ENCODE measurements at regions not wholly inside any gene's neighbourhood (a gene's known extent, or its start where the extent isn't known, plus 50 kb on each side); places are given as distances from the start of the nearest gene placed in this dataset.

- TF ChIP-seq ETS1 (IDR thresholded peaks at IDR 0.05) (no peak), JUNB (IDR thresholded peaks at IDR 0.05; ENCODE audit: unreplicated experiment) (no peak), ZNF331 (CRISPR knock-in tag; IDR thresholded peaks at IDR 0.05; ENCODE audit: low read depth) (no peak), EZH2 (IDR thresholded peaks at IDR 0.05; ENCODE audit: low read depth, unreplicated experiment) (no peak), CREB1 (CRISPR knock-in tag; IDR thresholded peaks at IDR 0.05; ENCODE audit: low read depth) (no peak)
- TF ChIP-seq, protein P1, sequence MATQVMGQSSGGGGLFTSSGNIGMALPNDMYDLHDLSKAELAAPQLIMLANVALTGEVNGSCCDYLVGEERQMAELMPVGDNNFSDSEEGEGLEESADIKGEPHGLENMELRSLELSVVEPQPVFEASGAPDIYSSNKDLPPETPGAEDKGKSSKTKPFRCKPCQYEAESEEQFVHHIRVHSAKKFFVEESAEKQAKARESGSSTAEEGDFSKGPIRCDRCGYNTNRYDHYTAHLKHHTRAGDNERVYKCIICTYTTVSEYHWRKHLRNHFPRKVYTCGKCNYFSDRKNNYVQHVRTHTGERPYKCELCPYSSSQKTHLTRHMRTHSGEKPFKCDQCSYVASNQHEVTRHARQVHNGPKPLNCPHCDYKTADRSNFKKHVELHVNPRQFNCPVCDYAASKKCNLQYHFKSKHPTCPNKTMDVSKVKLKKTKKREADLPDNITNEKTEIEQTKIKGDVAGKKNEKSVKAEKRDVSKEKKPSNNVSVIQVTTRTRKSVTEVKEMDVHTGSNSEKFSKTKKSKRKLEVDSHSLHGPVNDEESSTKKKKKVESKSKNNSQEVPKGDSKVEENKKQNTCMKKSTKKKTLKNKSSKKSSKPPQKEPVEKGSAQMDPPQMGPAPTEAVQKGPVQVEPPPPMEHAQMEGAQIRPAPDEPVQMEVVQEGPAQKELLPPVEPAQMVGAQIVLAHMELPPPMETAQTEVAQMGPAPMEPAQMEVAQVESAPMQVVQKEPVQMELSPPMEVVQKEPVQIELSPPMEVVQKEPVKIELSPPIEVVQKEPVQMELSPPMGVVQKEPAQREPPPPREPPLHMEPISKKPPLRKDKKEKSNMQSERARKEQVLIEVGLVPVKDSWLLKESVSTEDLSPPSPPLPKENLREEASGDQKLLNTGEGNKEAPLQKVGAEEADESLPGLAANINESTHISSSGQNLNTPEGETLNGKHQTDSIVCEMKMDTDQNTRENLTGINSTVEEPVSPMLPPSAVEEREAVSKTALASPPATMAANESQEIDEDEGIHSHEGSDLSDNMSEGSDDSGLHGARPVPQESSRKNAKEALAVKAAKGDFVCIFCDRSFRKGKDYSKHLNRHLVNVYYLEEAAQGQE (IDR thresholded peaks at IDR 0.05; ENCODE audit: unreplicated experiment): no peak
- TF ChIP-seq, protein P2, sequence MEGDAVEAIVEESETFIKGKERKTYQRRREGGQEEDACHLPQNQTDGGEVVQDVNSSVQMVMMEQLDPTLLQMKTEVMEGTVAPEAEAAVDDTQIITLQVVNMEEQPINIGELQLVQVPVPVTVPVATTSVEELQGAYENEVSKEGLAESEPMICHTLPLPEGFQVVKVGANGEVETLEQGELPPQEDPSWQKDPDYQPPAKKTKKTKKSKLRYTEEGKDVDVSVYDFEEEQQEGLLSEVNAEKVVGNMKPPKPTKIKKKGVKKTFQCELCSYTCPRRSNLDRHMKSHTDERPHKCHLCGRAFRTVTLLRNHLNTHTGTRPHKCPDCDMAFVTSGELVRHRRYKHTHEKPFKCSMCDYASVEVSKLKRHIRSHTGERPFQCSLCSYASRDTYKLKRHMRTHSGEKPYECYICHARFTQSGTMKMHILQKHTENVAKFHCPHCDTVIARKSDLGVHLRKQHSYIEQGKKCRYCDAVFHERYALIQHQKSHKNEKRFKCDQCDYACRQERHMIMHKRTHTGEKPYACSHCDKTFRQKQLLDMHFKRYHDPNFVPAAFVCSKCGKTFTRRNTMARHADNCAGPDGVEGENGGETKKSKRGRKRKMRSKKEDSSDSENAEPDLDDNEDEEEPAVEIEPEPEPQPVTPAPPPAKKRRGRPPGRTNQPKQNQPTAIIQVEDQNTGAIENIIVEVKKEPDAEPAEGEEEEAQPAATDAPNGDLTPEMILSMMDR (conservative IDR thresholded peaks at IDR 0.05; ENCODE audit: low read depth in 2 of 2): no peak
These were observed 205.0 kb upstream of the KRR1 start (continued) for GRCh38 chr12:75716291-75717025.

- no peaks in the 10 kb centered on the region for H3K79me2 ChIP-seq (replicated peaks; ENCODE audit: insufficient read depth)
- DNase-seq (ENCODE audit: low spot score) (no peak), ATAC-seq (no peak)
- H3K27me3 ChIP-seq (ENCODE audit: insufficient read depth): no peaks in the 10 kb centered on the region
- Mint-ChIP-seq H3K36me3 (ENCODE audit: low read depth) (no peaks in the 10 kb centered on the region), H3K27ac (no peak overlapping the region), H3K9me3 (no peaks in the 10 kb centered on the region), H3K4me3 (no peak overlapping the region), H3K4me1 (peaks cover 45% of the 10 kb centered on the region), H3K27me3 (ENCODE audit: insufficient read depth, low read depth, poor library complexity) (peaks cover 4% of the 10 kb centered on the region)
- H3K4me1 ChIP-seq (ENCODE audit: insufficient read depth): peaks cover 35% of the 10 kb centered on the region
- no peak overlapping the region for H3K4me3 ChIP-seq
- H3K4me2 ChIP-seq: no peak overlapping the region
- no peaks in the 10 kb centered on the region for H3K9me2 ChIP-seq (ENCODE audit: insufficient read depth)
- H3F3A ChIP-seq (replicated peaks; ENCODE audit: low read depth): 0 out of 2 replicates have a peak, but pooled peaks cover 4% of the 10 kb centered on the region
- no peaks in the 10 kb centered on the region for H3K36me3 ChIP-seq (ENCODE audit: insufficient read depth)
- H3K27ac ChIP-seq (ENCODE audit: low read depth): no peak overlapping the region
- H2AFZ ChIP-seq: no peak overlapping the region
- no peaks in the 10 kb centered on the region for H4K20me1 ChIP-seq (replicated peaks; ENCODE audit: insufficient read depth)
- TF ChIP-seq ZNF462 (CRISPR knock-in tag; IDR thresholded peaks at IDR 0.05) (no peak), ZNF331 (CRISPR knock-in tag; IDR thresholded peaks at IDR 0.05; ENCODE audit: low read depth) (no peak), NANOG (IDR thresholded peaks at IDR 0.05; ENCODE audit: borderline replicate concordance) (no peak), STAT1 (IDR thresholded peaks at IDR 0.05; ENCODE audit: unreplicated experiment) (no peak), ETS1 (IDR thresholded peaks at IDR 0.05) (no peak)
These were observed 204.3 kb upstream of the KRR1 start for GRCh38 chr12:75715682-75716081.

Data from GM23338 (cell line).